ENCODE measurements at regions not wholly inside any gene's neighbourhood (a gene's known extent, or its start where the extent isn't known, plus 50 kb on each side); places are given as distances from the start of the nearest gene placed in this dataset.

GRCh38 chr6:872570-873125 lies 179.7 kb upstream of the EXOC2 start:
- TF ChIP-seq CTCF (IDR thresholded peaks at IDR 0.05; ENCODE audit: borderline replicate concordance, extremely low read depth, low read length, poor library complexity, severe bottlenecking) (no peak), EZH2 (IDR thresholded peaks at IDR 0.05; ENCODE audit: borderline replicate concordance, low read depth, low read length, severe bottlenecking) (no peak)
- H3K27me3 ChIP-seq (ENCODE audit: insufficient read depth, low read length, poor library complexity): peaks cover 2% of the 10 kb centered on the region

GRCh38 chr6:871503-871902 lies 178.6 kb upstream of the EXOC2 start:
- H3K27ac ChIP-seq (ENCODE audit: low read length): no peak overlapping the region
- TF ChIP-seq CTCF (IDR thresholded peaks at IDR 0.05; ENCODE audit: borderline replicate concordance, extremely low read depth, low read length, poor library complexity, severe bottlenecking) (no peak), EZH2 (IDR thresholded peaks at IDR 0.05; ENCODE audit: borderline replicate concordance, low read depth, low read length, severe bottlenecking) (no peak)
- DNase-seq (no peak), ATAC-seq (ENCODE audit: insufficient read depth, low read depth) (no peak)
- no peaks in the 10 kb centered on the region for H3K79me2 ChIP-seq (ENCODE audit: insufficient read depth, low read length)
- H3K4me1 ChIP-seq (ENCODE audit: insufficient read depth, low read length): no peaks in the 10 kb centered on the region
- no peak overlapping the region for H3K9ac ChIP-seq (ENCODE audit: low read depth, low read length)
- no peaks in the 10 kb centered on the region for H4K20me1 ChIP-seq (ENCODE audit: insufficient read depth, low read length)
- no peaks in the 10 kb centered on the region for H3K27me3 ChIP-seq (ENCODE audit: insufficient read depth, low read length, poor library complexity)
- H3K36me3 ChIP-seq (ENCODE audit: insufficient read depth, low read length): no peaks in the 10 kb centered on the region
- no peaks in the 10 kb centered on the region for H3K9me3 ChIP-seq (ENCODE audit: insufficient read depth, low read length, severe bottlenecking)
- no peak overlapping the region for H3K4me3 ChIP-seq (ENCODE audit: low read depth in 1 of 2, low read length in 2 of 2)
- H3K4me2 ChIP-seq (ENCODE audit: insufficient read depth, low read length): no peak overlapping the region
- no peak overlapping the region for H2AFZ ChIP-seq (ENCODE audit: low read depth, low read length)

More at GRCh38 chr6:872570-873125, 179.7 kb upstream of the EXOC2 start:
- Histone ChIP-seq H3K4me3 (ENCODE audit: low read depth in 1 of 2, low read length in 2 of 2) (no peak overlapping the region), H3K9ac (ENCODE audit: low read depth, low read length) (no peak overlapping the region), H3K79me2 (ENCODE audit: insufficient read depth, low read length) (no peaks in the 10 kb centered on the region), H3K4me2 (ENCODE audit: insufficient read depth, low read length) (no peak overlapping the region), H3K9me3 (ENCODE audit: insufficient read depth, low read length, severe bottlenecking) (no peaks in the 10 kb centered on the region), H3K36me3 (ENCODE audit: insufficient read depth, low read length) (no peaks in the 10 kb centered on the region), H4K20me1 (ENCODE audit: insufficient read depth, low read length) (no peaks in the 10 kb centered on the region), H3K27ac (ENCODE audit: low read length) (no peak overlapping the region), H2AFZ (ENCODE audit: low read depth, low read length) (no peak overlapping the region), H3K4me1 (ENCODE audit: insufficient read depth, low read length) (no peaks in the 10 kb centered on the region)
- ATAC-seq (ENCODE audit: insufficient read depth, low read depth) (no peak), DNase-seq (no peak)

- Histone ChIP-seq H3K36me3 (ENCODE audit: insufficient read depth, low read length) (no peaks in the 10 kb centered on the region), H3K27ac (ENCODE audit: low read length) (no peak overlapping the region), H2AFZ (ENCODE audit: low read depth, low read length) (no peak overlapping the region), H3K4me2 (ENCODE audit: insufficient read depth, low read length) (no peak overlapping the region), H3K27me3 (ENCODE audit: insufficient read depth, low read length, poor library complexity) (no peaks in the 10 kb centered on the region), H3K79me2 (ENCODE audit: insufficient read depth, low read length) (no peaks in the 10 kb centered on the region), H3K9ac (ENCODE audit: low read depth, low read length) (no peak overlapping the region), H3K9me3 (ENCODE audit: insufficient read depth, low read length, severe bottlenecking) (no peaks in the 10 kb centered on the region), H3K4me3 (ENCODE audit: low read depth in 1 of 2, low read length in 2 of 2) (no peak overlapping the region), H3K4me1 (ENCODE audit: insufficient read depth, low read length) (no peaks in the 10 kb centered on the region), H4K20me1 (ENCODE audit: insufficient read depth, low read length) (no peaks in the 10 kb centered on the region)
- no peak for DNase-seq
- no peak for ATAC-seq (ENCODE audit: insufficient read depth, low read depth)
- TF ChIP-seq CTCF (IDR thresholded peaks at IDR 0.05; ENCODE audit: borderline replicate concordance, extremely low read depth, low read length, poor library complexity, severe bottlenecking) (no peak), EZH2 (IDR thresholded peaks at IDR 0.05; ENCODE audit: borderline replicate concordance, low read depth, low read length, severe bottlenecking) (no peak)
Measured at GRCh38 chr6:870096-870495, 177.2 kb upstream of the EXOC2 start.

- Histone ChIP-seq H3K36me3 (ENCODE audit: insufficient read depth, low read length) (no peaks in the 10 kb centered on the region), H3K4me1 (ENCODE audit: insufficient read depth, low read length) (no peaks in the 10 kb centered on the region), H3K27ac (ENCODE audit: low read length) (no peak overlapping the region), H2AFZ (ENCODE audit: low read depth, low read length) (no peak overlapping the region), H3K27me3 (ENCODE audit: insufficient read depth, low read length, poor library complexity) (peaks cover 4% of the 10 kb centered on the region), H3K79me2 (ENCODE audit: insufficient read depth, low read length) (no peaks in the 10 kb centered on the region), H3K4me2 (ENCODE audit: insufficient read depth, low read length) (no peak overlapping the region), H4K20me1 (ENCODE audit: insufficient read depth, low read length) (no peaks in the 10 kb centered on the region), H3K9ac (ENCODE audit: low read depth, low read length) (no peak overlapping the region), H3K9me3 (ENCODE audit: insufficient read depth, low read length, severe bottlenecking) (no peaks in the 10 kb centered on the region), H3K4me3 (ENCODE audit: low read depth in 1 of 2, low read length in 2 of 2) (no peak overlapping the region)
- ATAC-seq (ENCODE audit: insufficient read depth, low read depth) (no peak), DNase-seq (no peak)
- TF ChIP-seq EZH2 (IDR thresholded peaks at IDR 0.05; ENCODE audit: borderline replicate concordance, low read depth, low read length, severe bottlenecking): no peak
- TF ChIP-seq CTCF (IDR thresholded peaks at IDR 0.05; ENCODE audit: borderline replicate concordance, extremely low read depth, low read length, poor library complexity, severe bottlenecking): no peak
Measured at GRCh38 chr6:868201-868600, 175.3 kb upstream of the EXOC2 start.

Measured in DND-41 (cell line).